ENCODE measurements at regions not wholly inside any gene's neighbourhood (a gene's known extent, or its start where the extent isn't known, plus 50 kb on each side); places are given as distances from the start of the nearest gene placed in this dataset.

DNA sequence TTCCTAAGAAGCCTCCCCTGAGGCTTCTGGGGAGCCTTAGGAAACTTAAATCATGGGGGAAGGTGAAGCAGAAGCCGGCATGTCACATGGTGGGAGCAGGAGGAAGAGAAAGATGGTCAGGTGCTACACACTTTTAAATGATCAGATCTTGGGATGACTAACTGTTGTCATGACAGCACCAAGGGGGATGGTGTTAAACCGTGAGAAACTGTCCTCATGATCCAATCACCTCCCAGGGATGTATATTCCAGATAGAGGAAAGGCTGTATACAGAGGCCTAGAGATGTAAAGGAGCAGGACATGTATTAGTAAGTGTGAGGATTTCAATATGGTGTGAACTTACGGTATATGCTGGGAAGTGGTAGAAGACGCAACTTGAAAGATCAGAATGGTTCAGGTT lies 121.1 kb downstream of the CAND1 start:
- no peak overlapping the region for H3K9ac ChIP-seq (ENCODE audit: insufficient read depth in 1 of 2, low read depth in 2 of 2, low read length in 2 of 2)
- H2AFZ ChIP-seq (ENCODE audit: low read depth, low read length): no peak overlapping the region
- in situ Hi-C loops (cut with MboI): no loop called here
- H4K20me1 ChIP-seq (replicated peaks; ENCODE audit: control insufficient read depth, insufficient read depth, low read length): no peaks in the 10 kb centered on the region
- no peaks in the 10 kb centered on the region for H3K9me1 ChIP-seq (ENCODE audit: control insufficient read depth, insufficient read depth, low read length)
- no peak overlapping the region for H3K4me3 ChIP-seq
- no peak overlapping the region for H3K4me2 ChIP-seq (ENCODE audit: insufficient read depth, low read length)
- FAIRE-seq: no peak
- no peaks in the 10 kb centered on the region for H3K4me1 ChIP-seq (replicated peaks in 1 of 2; ENCODE audit: control insufficient read depth in 2 of 2, insufficient read depth in 2 of 2, low read length in 2 of 2)
- no peak for DNase-seq (ENCODE audit: extremely low read depth in 1 of 4, low spot score in 3 of 4)
- ChIA-PET POLR2A (interaction anchor here (0.6 kb wide), 1 partner anchor 33 kb away, joined by 3 read pairs; no protein-coding TSS in a partner anchor), CTCF (ENCODE audit: low intra/inter-chr PET ratio) (no interaction called here)
- no peak for ATAC-seq
- intact Hi-C loops (cut with micrococcal nuclease): no loop called here
- TF ChIP-seq, protein P1, sequence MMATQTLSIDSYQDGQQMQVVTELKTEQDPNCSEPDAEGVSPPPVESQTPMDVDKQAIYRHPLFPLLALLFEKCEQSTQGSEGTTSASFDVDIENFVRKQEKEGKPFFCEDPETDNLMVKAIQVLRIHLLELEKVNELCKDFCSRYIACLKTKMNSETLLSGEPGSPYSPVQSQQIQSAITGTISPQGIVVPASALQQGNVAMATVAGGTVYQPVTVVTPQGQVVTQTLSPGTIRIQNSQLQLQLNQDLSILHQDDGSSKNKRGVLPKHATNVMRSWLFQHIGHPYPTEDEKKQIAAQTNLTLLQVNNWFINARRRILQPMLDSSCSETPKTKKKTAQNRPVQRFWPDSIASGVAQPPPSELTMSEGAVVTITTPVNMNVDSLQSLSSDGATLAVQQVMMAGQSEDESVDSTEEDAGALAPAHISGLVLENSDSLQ (IDR thresholded peaks at IDR 0.05): no peak
- TF ChIP-seq RFX1 (IDR thresholded peaks at IDR 0.05): peak; percentile 52
- WGBS (ENCODE audit: insufficient coverage, low coverage, missing lambda C conversion rate): 0% methylated on average over 4 of the region's 4 CpGs
- no TSS peak for BruUV-seq (replicated peaks)
- H3K36me3 ChIP-seq (ENCODE audit: control insufficient read depth, insufficient read depth, low read length): no peaks in the 10 kb centered on the region
- H3K9me3 ChIP-seq (replicated peaks; ENCODE audit: control insufficient read depth, insufficient read depth, low read depth, low read length): no peaks in the 10 kb centered on the region
- peaks cover 0 to 5% of the 10 kb centered on the region in 2 experiments; a peak in 3 of 5 replicates for H3K27me3 ChIP-seq (ENCODE audit: control insufficient read depth in 2 of 2, insufficient read depth in 2 of 2, low read length in 2 of 2)
- H3K79me2 ChIP-seq (ENCODE audit: control insufficient read depth, insufficient read depth, low read length): no peaks in the 10 kb centered on the region
- H3K27ac ChIP-seq (ENCODE audit: extremely low read depth, low read depth, low read length): no peak overlapping the region

DNA sequence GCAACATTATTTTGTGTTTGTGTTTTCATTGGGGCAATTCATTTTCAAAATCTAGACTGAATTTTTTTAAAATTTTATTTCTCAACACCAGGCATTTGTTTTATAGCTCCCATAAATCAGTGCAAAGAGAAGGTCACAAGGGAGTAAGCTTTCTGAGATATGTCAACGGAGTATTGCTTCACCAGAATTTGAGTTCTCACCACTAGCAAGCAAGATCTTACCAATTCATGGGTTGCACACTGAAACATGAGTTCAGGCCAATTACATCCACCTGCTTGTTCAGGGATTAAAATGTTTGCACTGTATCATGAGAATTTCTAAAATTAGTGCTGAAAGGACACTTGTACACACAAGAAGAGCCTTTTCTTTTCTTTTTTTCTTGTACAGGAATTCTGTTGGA lies 121.9 kb downstream of the CAND1 start:
- in situ Hi-C loops (cut with MboI): no loop called here
- no peak for ATAC-seq
- intact Hi-C loops (cut with micrococcal nuclease): no loop called here

More for the DNA sequence above, 121.9 kb downstream of the CAND1 start:
- WGBS (ENCODE audit: insufficient coverage, low coverage, missing lambda C conversion rate): 0% methylated on average over 1 of the region's 1 CpG
- ChIA-PET POLR2A (interaction anchor here (0.6 kb wide), 1 partner anchor 34 kb away, joined by 3 read pairs; no protein-coding TSS in a partner anchor), CTCF (ENCODE audit: low intra/inter-chr PET ratio) (interaction anchor here (0.5 kb wide), 1 partner anchor 301 kb away, joined by 3 read pairs; no protein-coding TSS in a partner anchor)
- Histone ChIP-seq H3K9ac (ENCODE audit: insufficient read depth in 1 of 2, low read depth in 2 of 2, low read length in 2 of 2) (no peak overlapping the region), H3K4me1 (replicated peaks in 1 of 2; ENCODE audit: control insufficient read depth in 2 of 2, insufficient read depth in 2 of 2, low read length in 2 of 2) (no peaks in the 10 kb centered on the region), H3K27me3 (ENCODE audit: control insufficient read depth in 2 of 2, insufficient read depth in 2 of 2, low read length in 2 of 2) (peaks cover 0 to 5% of the 10 kb centered on the region in 2 experiments; a peak in 3 of 5 replicates), H4K20me1 (replicated peaks; ENCODE audit: control insufficient read depth, insufficient read depth, low read length) (no peaks in the 10 kb centered on the region), H3K9me3 (replicated peaks; ENCODE audit: control insufficient read depth, insufficient read depth, low read depth, low read length) (no peaks in the 10 kb centered on the region), H3K4me2 (ENCODE audit: insufficient read depth, low read length) (no peak overlapping the region), H3K27ac (ENCODE audit: extremely low read depth, low read depth, low read length) (no peak overlapping the region), H3K79me2 (ENCODE audit: control insufficient read depth, insufficient read depth, low read length) (no peaks in the 10 kb centered on the region), H3K9me1 (ENCODE audit: control insufficient read depth, insufficient read depth, low read length) (no peaks in the 10 kb centered on the region), H2AFZ (ENCODE audit: low read depth, low read length) (no peak overlapping the region), H3K36me3 (ENCODE audit: control insufficient read depth, insufficient read depth, low read length) (no peaks in the 10 kb centered on the region), H3K4me3 (no peak overlapping the region)
- TF ChIP-seq, protein P2, sequence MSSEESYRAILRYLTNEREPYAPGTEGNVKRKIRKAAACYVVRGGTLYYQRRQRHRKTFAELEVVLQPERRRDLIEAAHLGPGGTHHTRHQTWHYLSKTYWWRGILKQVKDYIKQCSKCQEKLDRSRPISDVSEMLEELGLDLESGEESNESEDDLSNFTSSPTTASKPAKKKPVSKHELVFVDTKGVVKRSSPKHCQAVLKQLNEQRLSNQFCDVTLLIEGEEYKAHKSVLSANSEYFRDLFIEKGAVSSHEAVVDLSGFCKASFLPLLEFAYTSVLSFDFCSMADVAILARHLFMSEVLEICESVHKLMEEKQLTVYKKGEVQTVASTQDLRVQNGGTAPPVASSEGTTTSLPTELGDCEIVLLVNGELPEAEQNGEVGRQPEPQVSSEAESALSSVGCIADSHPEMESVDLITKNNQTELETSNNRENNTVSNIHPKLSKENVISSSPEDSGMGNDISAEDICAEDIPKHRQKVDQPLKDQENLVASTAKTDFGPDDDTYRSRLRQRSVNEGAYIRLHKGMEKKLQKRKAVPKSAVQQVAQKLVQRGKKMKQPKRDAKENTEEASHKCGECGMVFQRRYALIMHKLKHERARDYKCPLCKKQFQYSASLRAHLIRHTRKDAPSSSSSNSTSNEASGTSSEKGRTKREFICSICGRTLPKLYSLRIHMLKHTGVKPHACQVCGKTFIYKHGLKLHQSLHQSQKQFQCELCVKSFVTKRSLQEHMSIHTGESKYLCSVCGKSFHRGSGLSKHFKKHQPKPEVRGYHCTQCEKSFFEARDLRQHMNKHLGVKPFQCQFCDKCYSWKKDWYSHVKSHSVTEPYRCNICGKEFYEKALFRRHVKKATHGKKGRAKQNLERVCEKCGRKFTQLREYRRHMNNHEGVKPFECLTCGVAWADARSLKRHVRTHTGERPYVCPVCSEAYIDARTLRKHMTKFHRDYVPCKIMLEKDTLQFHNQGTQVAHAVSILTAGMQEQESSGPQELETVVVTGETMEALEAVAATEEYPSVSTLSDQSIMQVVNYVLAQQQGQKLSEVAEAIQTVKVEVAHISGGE (CRISPR knock-in tag; IDR thresholded peaks at IDR 0.05): no peak
- no peak for TF ChIP-seq FIP1L1 (IDR thresholded peaks at IDR 0.05; ENCODE audit: low read depth, low read length, poor library complexity, severe bottlenecking)
- no peak for TF ChIP-seq KDM5B (IDR thresholded peaks at IDR 0.05; ENCODE audit: insufficient replicate concordance, low read depth, low read length)
- no peak for TF ChIP-seq ZNF584 (CRISPR knock-in tag; IDR thresholded peaks at IDR 0.05; ENCODE audit: low read depth)
- no peak for TF ChIP-seq CBX8 (IDR thresholded peaks at IDR 0.05; ENCODE audit: borderline replicate concordance, extremely low read depth, low read depth, low read length, poor library complexity, severe bottlenecking)
- no peak for FAIRE-seq
- no TSS peak for BruUV-seq (replicated peaks)
- no peak for DNase-seq (ENCODE audit: extremely low read depth in 1 of 4, low spot score in 3 of 4)

All from K562 (cell line).